HG03521 (cell line): ENCODE measurements at regions not wholly inside any gene's neighbourhood (a gene's known extent, or its start where the extent isn't known, plus 50 kb on each side); places are given as distances from the start of the nearest gene placed in this dataset.

Source experiments
- ATAC-seq: cut with Tn5 transposase; IDR thresholded peaks from one replicate; pipeline ENCODE4 v1.9.1; 2021; ENCODE audit warnings: mild to moderate bottlenecking, moderate library complexity; ENCODE audit not compliant: unreplicated experiment

DNA sequence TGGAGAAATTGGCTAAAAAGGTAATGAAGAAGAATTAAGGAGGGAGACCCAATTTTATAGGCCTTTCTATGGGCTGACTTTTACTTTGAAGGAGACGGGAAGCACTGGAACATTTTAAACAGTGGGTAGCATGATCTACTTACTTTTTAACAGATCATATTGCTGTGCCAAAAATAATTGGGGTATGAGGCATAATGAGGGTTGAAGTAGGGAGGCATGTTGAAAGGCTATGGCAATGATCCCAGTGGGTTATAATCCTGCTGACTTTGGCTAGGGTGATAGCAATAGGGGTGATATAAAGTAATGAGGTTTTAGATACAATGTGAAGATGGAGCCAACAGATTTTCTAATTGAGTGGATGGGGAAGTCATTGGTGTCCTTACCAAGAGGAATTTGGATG, 73.2 kb downstream of the GPR37 start:
- ATAC-seq: no peak

DNA sequence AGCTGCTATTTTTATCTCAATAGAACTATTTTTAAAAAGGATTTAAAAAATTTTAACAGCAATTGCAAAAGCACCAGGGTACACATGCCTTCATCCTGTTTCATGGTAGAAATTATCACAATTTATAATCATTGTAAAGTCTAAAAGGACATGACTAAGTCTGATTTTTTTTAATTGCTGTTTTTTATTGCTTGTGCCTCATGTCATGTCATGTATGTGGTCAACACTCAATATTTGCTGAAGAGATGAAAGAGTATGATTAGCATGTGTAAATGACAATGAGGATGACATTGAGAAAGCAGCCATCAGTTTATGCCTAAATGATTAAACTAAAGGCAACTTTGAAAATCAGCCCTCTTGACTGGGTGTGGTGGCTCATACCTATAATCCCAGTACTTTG, 74.8 kb downstream of the GPR37 start:
- ATAC-seq: no peak

DNA sequence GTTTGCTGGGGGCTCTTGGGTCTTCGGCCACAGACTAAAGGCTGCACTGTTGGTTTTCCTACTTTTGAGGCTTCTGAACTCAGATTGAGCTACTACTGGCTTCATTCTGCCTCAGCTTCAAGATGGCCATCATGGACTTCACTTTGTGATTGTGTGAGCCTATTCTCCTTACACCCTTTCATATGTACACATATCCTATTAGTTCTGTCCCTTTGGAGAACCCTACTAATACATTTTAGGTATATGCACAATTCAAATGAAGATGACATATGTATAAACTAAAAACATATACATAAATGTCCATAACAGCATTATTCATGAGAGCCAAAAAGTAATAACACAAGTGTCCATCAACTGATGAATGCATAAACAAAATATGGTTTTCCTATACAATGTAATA, 75.7 kb downstream of the GPR37 start:
- ATAC-seq: no peak

- ATAC-seq: no peak
Measured at GRCh38 chr7:124689523-124689922, 76.1 kb downstream of the GPR37 start.

- no peak for ATAC-seq
Measured at GRCh38 chr7:124688991-124689390, 76.6 kb downstream of the GPR37 start.

DNA sequence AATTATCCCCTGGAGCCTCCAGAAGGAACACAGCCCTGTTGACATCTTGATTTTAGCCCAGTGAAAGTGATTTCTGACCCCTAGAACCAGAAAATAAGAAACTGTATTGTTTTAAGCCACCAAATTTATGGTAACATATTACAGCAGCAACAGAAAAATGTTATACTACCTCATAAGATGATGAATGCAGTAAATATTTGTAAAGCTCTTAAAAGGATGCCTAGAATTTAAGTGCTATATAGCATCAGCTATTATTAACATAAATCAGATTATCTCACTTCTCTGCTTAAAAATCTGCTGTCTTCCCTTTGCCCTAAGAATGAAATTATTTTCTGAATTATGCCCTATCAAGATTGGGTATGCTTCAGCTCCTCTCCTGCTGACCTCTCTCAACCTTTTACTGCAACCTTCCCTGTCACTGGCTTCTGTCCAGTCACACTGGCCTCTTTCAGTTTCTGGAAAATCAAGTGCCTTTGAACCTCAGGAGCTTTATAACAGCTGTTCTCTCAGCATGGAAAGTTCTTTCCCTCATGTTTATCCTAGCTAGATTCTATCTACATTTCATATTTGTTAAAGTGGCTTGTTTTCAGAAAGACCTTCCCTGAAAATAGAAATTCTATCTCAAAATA, 78.9 kb downstream of the GPR37 start:
- no peak for ATAC-seq

DNA sequence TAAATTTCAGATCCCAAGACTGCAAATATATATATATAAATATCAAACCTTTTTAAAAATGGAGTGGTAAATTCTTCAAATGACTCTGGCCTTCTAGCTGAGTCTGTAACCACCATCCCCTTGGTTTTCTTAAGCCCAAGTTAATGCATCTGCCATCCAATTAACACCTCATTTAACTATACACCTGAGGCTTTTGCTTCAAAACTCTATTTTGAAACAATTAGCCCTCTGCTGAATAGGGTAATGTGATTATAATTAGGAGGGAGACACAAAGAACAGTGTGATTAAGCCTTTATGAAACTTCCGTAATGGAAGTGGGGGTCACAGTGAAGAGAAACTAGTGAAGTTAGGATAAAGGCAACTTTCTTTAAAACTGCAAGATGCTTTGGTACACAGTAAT, 83.6 kb downstream of the GPR37 start:
- ATAC-seq: no peak

DNA sequence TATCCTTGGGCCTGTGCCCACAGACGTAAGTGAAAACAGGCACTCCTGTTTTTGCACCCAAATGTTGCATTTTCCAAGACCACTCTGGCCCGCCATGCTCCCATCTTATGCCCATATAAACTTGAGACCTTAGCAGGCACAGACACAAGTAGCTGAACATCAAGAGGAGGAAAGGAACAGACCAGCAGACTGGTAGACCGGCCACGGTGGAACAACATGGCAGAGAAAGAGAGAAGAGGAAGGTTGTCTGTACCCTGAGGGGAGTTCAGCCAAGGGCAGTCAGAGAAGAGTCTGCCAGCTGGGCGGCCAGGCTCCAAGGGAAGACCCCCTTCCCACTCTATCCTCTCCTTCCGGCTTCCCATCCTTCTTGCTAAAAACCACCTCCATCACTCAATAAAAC, 85.3 kb downstream of the GPR37 start:
- ATAC-seq: no peak

GRCh38 chr7:124679586-124680225, 85.9 kb downstream of the GPR37 start:
- no peak for ATAC-seq

GRCh38 chr7:124679146-124679545, 86.4 kb downstream of the GPR37 start:
- ATAC-seq: no peak

DNA sequence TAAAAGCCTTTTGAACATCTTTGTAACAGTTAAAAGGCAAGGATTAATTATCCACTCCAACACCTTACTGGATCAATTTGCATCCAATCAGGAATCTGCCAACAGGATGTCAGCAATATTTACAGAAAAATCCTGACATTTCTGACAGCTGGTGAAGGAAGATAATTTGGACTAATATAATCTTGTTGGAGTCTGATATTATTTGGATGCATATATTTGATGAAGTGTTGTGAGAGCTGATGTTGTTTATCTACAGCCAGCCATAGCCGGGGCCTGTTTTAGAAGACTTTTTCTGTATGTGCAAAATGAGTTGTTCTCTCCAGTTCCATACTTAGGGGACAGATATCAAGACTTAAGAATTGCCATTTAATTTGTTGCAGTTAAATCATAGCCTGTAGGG, 91.1 kb downstream of the GPR37 start:
- no peak for ATAC-seq

GRCh38 chr7:124672011-124672410, 93.6 kb downstream of the GPR37 start:
- ATAC-seq: no peak

DNA sequence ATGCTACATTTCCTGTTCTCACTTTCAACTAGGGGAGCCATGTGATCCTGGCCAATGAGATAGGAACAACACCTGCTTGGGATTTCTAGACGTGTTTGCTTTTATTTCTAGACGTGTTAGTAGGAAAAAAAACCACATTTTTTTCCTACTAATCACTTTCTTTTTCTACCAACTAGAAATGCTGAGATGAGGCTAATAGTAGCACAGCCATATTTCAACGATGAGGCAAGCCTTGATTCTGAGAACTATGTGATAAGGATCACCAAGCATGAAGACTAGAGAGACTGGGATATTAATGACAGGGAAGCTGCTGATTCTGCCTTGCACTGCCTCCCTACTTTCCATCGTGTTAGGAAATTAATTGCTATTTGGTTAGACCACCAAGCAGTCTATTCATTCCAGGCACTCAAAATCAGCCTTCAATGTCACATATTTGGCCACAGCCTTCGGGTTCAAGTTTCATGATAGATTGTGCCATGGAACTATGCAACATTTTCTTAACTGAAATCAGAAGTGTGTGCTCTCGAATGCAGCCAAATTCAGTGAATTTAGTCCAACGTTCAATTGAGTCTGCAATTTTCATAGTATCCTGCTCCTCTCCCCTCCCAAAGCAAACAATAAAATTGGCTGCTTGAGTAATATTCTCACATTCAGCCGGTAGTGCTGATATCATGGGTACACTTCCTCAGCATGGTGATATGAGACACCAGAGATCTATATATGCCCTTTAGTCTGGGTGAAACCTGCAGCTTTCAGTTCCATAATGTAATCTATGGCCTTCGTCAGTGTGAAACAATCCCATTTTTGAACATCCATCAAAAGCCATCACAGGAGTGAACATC, 98.1 kb downstream of the GPR37 start:
- no peak for ATAC-seq

DNA sequence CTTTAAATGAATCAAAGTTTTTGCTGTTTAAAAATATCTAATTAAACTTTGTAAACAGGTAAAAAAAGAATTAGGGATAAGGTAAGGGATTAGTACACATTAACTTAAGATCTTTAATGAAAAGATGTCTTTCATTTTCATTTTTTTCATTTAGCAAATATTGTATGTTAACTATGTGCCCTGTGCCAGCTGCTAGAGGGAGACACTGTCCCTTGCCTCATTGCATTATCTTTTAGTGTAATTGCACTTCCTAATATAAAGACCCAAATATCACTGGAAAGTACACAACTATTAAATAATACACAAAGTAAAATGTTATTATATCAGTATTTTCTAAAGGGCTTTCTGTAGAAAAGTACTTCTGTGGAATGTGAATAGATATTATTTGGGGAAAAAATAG, 102.7 kb downstream of the GPR37 start:
- no peak for ATAC-seq

DNA sequence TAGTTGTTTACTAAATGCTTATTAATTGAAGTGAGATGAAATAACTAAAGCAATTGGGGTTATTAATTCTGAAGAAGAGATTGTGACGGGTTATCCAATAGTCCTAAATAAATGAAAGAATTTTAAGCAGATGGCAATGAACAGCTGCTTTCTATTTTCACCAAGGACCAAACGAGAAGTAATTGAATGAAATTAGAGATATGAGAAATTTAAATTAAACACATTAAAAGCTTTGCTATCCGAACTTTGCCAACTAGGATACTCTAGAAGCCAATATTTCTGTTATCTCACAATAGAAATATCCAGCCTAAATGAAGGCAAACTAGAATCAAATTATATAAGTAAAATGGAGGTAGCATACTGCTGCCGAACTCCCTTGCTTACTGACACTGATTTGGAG, 103.2 kb downstream of the GPR37 start:
- no peak for ATAC-seq

GRCh38 chr7:124655990-124656389, 109.6 kb downstream of the GPR37 start:
- ATAC-seq: no peak

GRCh38 chr7:124652237-124652636, 113.4 kb downstream of the GPR37 start:
- no peak for ATAC-seq

DNA sequence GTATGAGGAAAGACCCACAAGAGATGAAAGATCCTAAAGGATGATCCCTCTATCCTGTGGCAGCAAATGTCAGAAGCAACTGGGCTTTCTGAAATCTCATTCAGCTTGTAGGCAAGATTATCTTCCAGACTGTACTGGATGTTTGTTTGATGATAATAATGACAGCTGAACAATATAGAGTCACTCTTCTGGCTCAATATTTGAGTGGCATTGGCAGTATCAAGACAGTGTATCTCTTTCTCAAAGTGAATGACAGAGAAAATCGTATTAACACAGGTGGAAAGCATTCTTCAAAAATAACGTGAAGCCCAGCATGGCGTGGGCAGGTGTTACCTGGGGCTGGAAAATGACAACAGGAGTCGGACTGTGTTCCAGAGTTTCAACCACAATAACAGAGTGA, 114.5 kb downstream of the GPR37 start:
- no peak for ATAC-seq

GRCh38 chr7:124649397-124650014, 116.1 kb downstream of the GPR37 start:
- ATAC-seq: no peak

DNA sequence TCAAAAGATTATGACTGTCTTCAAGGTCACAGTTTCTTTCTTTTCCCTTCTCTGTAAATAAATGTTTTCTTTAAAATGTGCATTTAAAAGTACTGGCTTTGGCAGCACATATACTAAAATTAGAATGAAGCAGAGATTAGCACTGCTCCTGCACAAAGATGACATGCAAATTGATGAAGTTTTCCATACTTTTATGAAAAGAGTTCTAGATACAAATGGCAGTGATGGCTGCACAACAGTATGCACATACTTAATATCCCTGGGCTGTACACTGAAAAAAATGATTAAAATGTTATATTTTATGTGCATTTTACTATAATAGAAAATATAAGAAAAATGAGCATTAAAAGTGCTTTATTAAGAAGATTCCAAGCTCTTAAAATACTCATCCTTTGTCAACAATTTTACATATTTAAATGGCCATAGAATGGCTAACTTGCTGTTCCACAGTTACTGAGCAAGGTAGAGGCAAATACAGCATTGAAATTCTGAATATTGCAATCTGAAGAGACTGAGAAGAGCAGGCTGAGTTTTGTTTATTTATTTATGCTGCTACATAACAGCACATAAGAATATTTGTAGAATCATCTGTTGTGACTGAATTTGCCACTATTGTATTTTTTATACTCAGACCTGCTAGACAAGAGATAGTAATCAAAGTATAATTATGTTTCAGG, 117.8 kb downstream of the GPR37 start:
- ATAC-seq: no peak

GRCh38 chr7:124645704-124646103, 119.9 kb downstream of the GPR37 start:
- no peak for ATAC-seq
